DOHH2 (cell line): ENCODE measurements at regions not wholly inside any gene's neighbourhood (a gene's known extent, or its start where the extent isn't known, plus 50 kb on each side); places are given as distances from the start of the nearest gene placed in this dataset.

Experiments used
- EZH2phosphoT487 ChIP-seq: fragments of 200-600 bp; sonication (generic); IDR thresholded peaks from 2 replicates; pipeline ENCODE4 v1.6.1; 2017; ENCODE audit warnings: borderline replicate concordance, mild to moderate bottlenecking, antibody characterized with exemption, low read length, moderate library complexity, mixed read lengths
- TF ChIP-seq, protein P1 (sequence below): fragments of 200-600 bp; sonication (generic); IDR thresholded peaks from one replicate; pipeline ENCODE4 v1.5.1; 2014; ENCODE audit warnings: antibody characterized with exemption, mild to moderate bottlenecking, low read depth, low read length; ENCODE audit not compliant: poor library complexity, severe bottlenecking

DNA sequence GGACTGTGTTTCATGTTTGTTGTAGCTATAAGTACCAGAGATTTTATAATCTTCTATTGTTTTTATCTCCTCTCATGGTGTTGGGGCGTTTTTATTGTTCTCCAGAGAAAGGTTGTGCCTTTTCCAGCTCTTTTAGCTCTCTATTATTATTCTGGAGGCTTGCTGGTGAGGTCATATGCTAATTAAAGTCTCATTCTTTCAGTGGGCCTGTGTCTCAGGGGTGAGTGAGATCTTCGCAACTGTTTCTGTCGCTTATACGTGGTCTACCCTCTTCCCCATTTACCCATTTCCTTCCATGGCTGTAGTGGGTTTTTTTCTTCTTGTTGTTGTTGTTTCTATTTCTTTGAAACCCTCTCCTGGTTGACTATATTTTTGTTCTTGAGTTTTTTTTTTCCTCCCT lies 584.9 kb downstream of the TMEM182 start:
- TF ChIP-seq, protein P1, sequence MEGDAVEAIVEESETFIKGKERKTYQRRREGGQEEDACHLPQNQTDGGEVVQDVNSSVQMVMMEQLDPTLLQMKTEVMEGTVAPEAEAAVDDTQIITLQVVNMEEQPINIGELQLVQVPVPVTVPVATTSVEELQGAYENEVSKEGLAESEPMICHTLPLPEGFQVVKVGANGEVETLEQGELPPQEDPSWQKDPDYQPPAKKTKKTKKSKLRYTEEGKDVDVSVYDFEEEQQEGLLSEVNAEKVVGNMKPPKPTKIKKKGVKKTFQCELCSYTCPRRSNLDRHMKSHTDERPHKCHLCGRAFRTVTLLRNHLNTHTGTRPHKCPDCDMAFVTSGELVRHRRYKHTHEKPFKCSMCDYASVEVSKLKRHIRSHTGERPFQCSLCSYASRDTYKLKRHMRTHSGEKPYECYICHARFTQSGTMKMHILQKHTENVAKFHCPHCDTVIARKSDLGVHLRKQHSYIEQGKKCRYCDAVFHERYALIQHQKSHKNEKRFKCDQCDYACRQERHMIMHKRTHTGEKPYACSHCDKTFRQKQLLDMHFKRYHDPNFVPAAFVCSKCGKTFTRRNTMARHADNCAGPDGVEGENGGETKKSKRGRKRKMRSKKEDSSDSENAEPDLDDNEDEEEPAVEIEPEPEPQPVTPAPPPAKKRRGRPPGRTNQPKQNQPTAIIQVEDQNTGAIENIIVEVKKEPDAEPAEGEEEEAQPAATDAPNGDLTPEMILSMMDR: no peak
- no peak for TF ChIP-seq EZH2phosphoT487
